Cardiac muscle cell (in vitro differentiated cells and primary cell): ENCODE measurements at regions not wholly inside any gene's neighbourhood (a gene's known extent, or its start where the extent isn't known, plus 50 kb on each side); places are given as distances from the start of the nearest gene placed in this dataset.
"Not testable (repeated sequence)": the region's sequence is repeated elsewhere in the genome, so short reads cannot be mapped to it uniquely, and the experiment has no call there.

Experiments used
- DNase-seq, 2 donors: peaks; one replicate each; pipeline versions ENCODE4 v3.0.0 to v3.0.0-alpha.2; 2010 to 2017; ENCODE audit warnings: low read depth in 1 of 2, low spot score in 1 of 2
- H3K27ac ChIP-seq: fragments of 200-600 bp; sonication (generic); 2 replicates; pipeline ENCODE4 v1.5.1; 2016
- H3K27me3 ChIP-seq: fragments of 200-600 bp; sonication (generic); 2 replicates; pipeline ENCODE4 v1.6.0; 2016; ENCODE audit warnings: control low read depth
- H3K36me3 ChIP-seq: fragments of 200-600 bp; sonication (generic); 2 replicates; pipeline ENCODE4 v1.5.1; 2016; ENCODE audit warnings: control low read depth
- H3K4me1 ChIP-seq: fragments of 200-600 bp; sonication (generic); 2 replicates; pipeline ENCODE4 v1.8.1; 2017; ENCODE audit warnings: low read depth, mild to moderate bottlenecking, mixed run types
- H3K4me3 ChIP-seq: fragments of 200-600 bp; sonication (generic); 2 replicates; pipeline ENCODE4 v1.5.1; 2016; ENCODE audit warnings: mild to moderate bottlenecking
- H3K9me3 ChIP-seq: fragments of 200-600 bp; sonication (generic); 2 replicates; pipeline ENCODE4 v1.5.1; 2017; ENCODE audit warnings: low read depth, mild to moderate bottlenecking, control low read depth
- CTCF ChIP-seq: IDR thresholded peaks from 2 replicates; pipeline ENCODE4 v1.5.1; 2012; ENCODE audit warnings: low read depth, mild to moderate bottlenecking, low read length

GRCh38 chr20:19876828-19877460 lies 118.9 kb downstream of the RIN2 start:
- peaks cover 18% of the 10 kb centered on the region for H3K4me1 ChIP-seq
- H3K9me3 ChIP-seq: peaks cover 2% of the 10 kb centered on the region
- no peak for TF ChIP-seq CTCF

GRCh38 chr20:19879874-19880255 lies 121.8 kb downstream of the RIN2 start:
- DNase-seq, H3K9me3 ChIP-seq, H3K4me3 ChIP-seq, H3K27ac ChIP-seq, H3K36me3 ChIP-seq, H3K27me3 ChIP-seq: not testable (repeated sequence)
- peaks cover 18% of the 10 kb centered on the region for H3K4me1 ChIP-seq

More at GRCh38 chr20:19876828-19877460, 118.9 kb downstream of the RIN2 start:
- peak in 1 of 2 donors; percentile 12 for DNase-seq
- Histone ChIP-seq H3K36me3 (peaks cover 5% of the 10 kb centered on the region), H3K27ac (peak overlapping the region; percentile 57), H3K4me3 (no peak overlapping the region), H3K27me3 (no peaks in the 10 kb centered on the region)

- Histone ChIP-seq H3K36me3 (peaks cover 5% of the 10 kb centered on the region), H3K4me1 (peaks cover 17% of the 10 kb centered on the region), H3K27ac (no peak overlapping the region), H3K27me3 (no peaks in the 10 kb centered on the region), H3K9me3 (no peaks in the 10 kb centered on the region), H3K4me3 (no peak overlapping the region)
- no peak for TF ChIP-seq CTCF
- peak in 1 of 2 donors; percentile 79 for DNase-seq
Measured at GRCh38 chr20:19880256-19881079, 122.4 kb downstream of the RIN2 start.

GRCh38 chr20:19881080-19881840 lies 123.2 kb downstream of the RIN2 start:
- no peak for DNase-seq
- no peak for TF ChIP-seq CTCF
- H3K27me3 ChIP-seq: no peaks in the 10 kb centered on the region
- no peak overlapping the region for H3K4me3 ChIP-seq
- peaks cover 5% of the 10 kb centered on the region for H3K36me3 ChIP-seq
- H3K9me3 ChIP-seq: no peaks in the 10 kb centered on the region
- H3K4me1 ChIP-seq: peaks cover 14% of the 10 kb centered on the region
- no peak overlapping the region for H3K27ac ChIP-seq

- DNase-seq: no peak
- Histone ChIP-seq H3K36me3 (peaks cover 5% of the 10 kb centered on the region), H3K9me3 (no peaks in the 10 kb centered on the region), H3K27ac (no peak overlapping the region), H3K27me3 (no peaks in the 10 kb centered on the region), H3K4me3 (no peak overlapping the region), H3K4me1 (peaks cover 13% of the 10 kb centered on the region)
- no peak for TF ChIP-seq CTCF
Measured at GRCh38 chr20:19881990-19882389, 123.9 kb downstream of the RIN2 start.
